NCI-H1105 (cell line): ENCODE measurements at regions not wholly inside any gene's neighbourhood (a gene's known extent, or its start where the extent isn't known, plus 50 kb on each side); places are given as distances from the start of the nearest gene placed in this dataset.
"Not testable (repeated sequence)": the region's sequence is repeated elsewhere in the genome, so short reads cannot be mapped to it uniquely, and the experiment has no call there.

Experiments used
- DNase-seq: peaks from one replicate; lab custom pipeline; 2025; lab: John Stamatoyannopoulos, UW

- DNase-seq = no peak
Observed at GRCh38 chr2:193482557-193482956, 1287.8 kb upstream of the TMEFF2 start.

GRCh38 chr2:193480187-193480586 is 1285.5 kb upstream of the TMEFF2 start:
- no peak for DNase-seq

GRCh38 chr2:193476171-193476800 is 1281.6 kb upstream of the TMEFF2 start:
- DNase-seq = no peak

GRCh38 chr2:193475038-193475437 is 1280.3 kb upstream of the TMEFF2 start:
- DNase-seq = no peak

- no peak for DNase-seq
Observed at GRCh38 chr2:193469251-193469650, 1274.5 kb upstream of the TMEFF2 start.

GRCh38 chr2:193467276-193467987 is 1272.7 kb upstream of the TMEFF2 start:
- no peak for DNase-seq

- no peak for DNase-seq
Observed at GRCh38 chr2:193463011-193463410, 1268.3 kb upstream of the TMEFF2 start.

GRCh38 chr2:193462411-193462810 is 1267.7 kb upstream of the TMEFF2 start:
- no peak for DNase-seq

GRCh38 chr2:193461431-193461934 is 1266.8 kb upstream of the TMEFF2 start:
- no peak for DNase-seq

- DNase-seq = no peak
Observed at GRCh38 chr2:193446967-193447366, 1252.2 kb upstream of the TMEFF2 start.

GRCh38 chr2:193442293-193442692 is 1247.6 kb upstream of the TMEFF2 start:
- no peak for DNase-seq

GRCh38 chr2:193428336-193428818 is 1233.6 kb upstream of the TMEFF2 start:
- no peak for DNase-seq

GRCh38 chr2:193412368-193412767 is 1217.6 kb upstream of the TMEFF2 start:
- DNase-seq = not testable (repeated sequence)

- no peak for DNase-seq
Observed at GRCh38 chr2:193409951-193410350, 1215.2 kb upstream of the TMEFF2 start.

GRCh38 chr2:193382583-193382982 is 1187.8 kb upstream of the TMEFF2 start:
- DNase-seq = no peak

- no peak for DNase-seq
Observed at GRCh38 chr2:193377789-193378188, 1183.1 kb upstream of the TMEFF2 start.

- no peak for DNase-seq
Observed at GRCh38 chr2:193373120-193373519, 1178.4 kb upstream of the TMEFF2 start.

- no peak for DNase-seq
Observed at GRCh38 chr2:193371200-193371599, 1176.5 kb upstream of the TMEFF2 start.

- no peak for DNase-seq
Observed at GRCh38 chr2:193368615-193369014, 1173.9 kb upstream of the TMEFF2 start.

GRCh38 chr2:193357508-193357907 is 1162.8 kb upstream of the TMEFF2 start:
- no peak for DNase-seq

GRCh38 chr2:193352665-193353242 is 1158.0 kb upstream of the TMEFF2 start:
- DNase-seq = not testable (repeated sequence)

- no peak for DNase-seq
Observed at GRCh38 chr2:193350509-193350908, 1155.8 kb upstream of the TMEFF2 start.

GRCh38 chr2:193349642-193350041 is 1154.9 kb upstream of the TMEFF2 start:
- no peak for DNase-seq
